GM23338 (cell line): ENCODE measurements at regions not wholly inside any gene's neighbourhood (a gene's known extent, or its start where the extent isn't known, plus 50 kb on each side); places are given as distances from the start of the nearest gene placed in this dataset.

ENCODE experiments used
- ATAC-seq: fragments of 200-7000 bp; cut with Tn5 transposase; 3 replicates; pipeline ENCODE4 v1.9.1; 2020
- DNase-seq: peaks from one replicate; pipeline ENCODE4 v3.0.0-alpha.2; 2015; ENCODE audit warnings: low spot score
- H2AFZ ChIP-seq: fragments of 200-600 bp; sonication (generic); 2 replicates; pipeline ENCODE4 v1.8.0; 2016; ENCODE audit warnings: antibody characterized with exemption, mild to moderate bottlenecking, moderate library complexity
- H3F3A ChIP-seq: fragments of 200-600 bp; sonication (generic); replicated peaks from 2 replicates; pipeline ENCODE4 v1.8.0; 2017; ENCODE audit warnings: antibody characterized with exemption, mixed run types, low read depth
- H3K27ac ChIP-seq: fragments of 200-600 bp; sonication (generic); 2 replicates; pipeline ENCODE4 v1.6.1; 2016; ENCODE audit warnings: low read depth
- H3K27me3 ChIP-seq: fragments of 200-600 bp; sonication (generic); 2 replicates; pipeline ENCODE4 v1.8.0; 2016; ENCODE audit warnings: mild to moderate bottlenecking, mixed run types, moderate library complexity; ENCODE audit not compliant: insufficient read depth
- H3K36me3 ChIP-seq: fragments of 200-600 bp; sonication (generic); 2 replicates; pipeline ENCODE4 v1.8.0; 2016; ENCODE audit warnings: mild to moderate bottlenecking; ENCODE audit not compliant: insufficient read depth
- H3K4me1 ChIP-seq: fragments of 200-600 bp; sonication (generic); 2 replicates; pipeline ENCODE4 v1.8.0; 2016; ENCODE audit warnings: mild to moderate bottlenecking, moderate library complexity; ENCODE audit not compliant: insufficient read depth
- H3K4me2 ChIP-seq: fragments of 200-600 bp; sonication (generic); 2 replicates; pipeline ENCODE4 v1.7.1; 2017; ENCODE audit warnings: mixed run types
- H3K4me3 ChIP-seq: fragments of 200-600 bp; sonication (generic); 2 replicates; pipeline ENCODE4 v1.6.1; 2016; ENCODE audit warnings: mixed run types
- H3K79me2 ChIP-seq: fragments of 200-600 bp; sonication (generic); replicated peaks from 2 replicates; pipeline ENCODE4 v1.8.0; 2017; ENCODE audit warnings: mild to moderate bottlenecking; ENCODE audit not compliant: insufficient read depth
- H3K9me2 ChIP-seq: fragments of 200-600 bp; sonication (generic); 2 replicates; pipeline ENCODE4 v1.8.0; 2017; ENCODE audit not compliant: insufficient read depth
- H4K20me1 ChIP-seq: fragments of 200-600 bp; sonication (generic); replicated peaks from 2 replicates; pipeline ENCODE4 v1.8.0; 2017; ENCODE audit warnings: mild to moderate bottlenecking; ENCODE audit not compliant: insufficient read depth
- H3K27ac Mint-ChIP-seq: 2 replicates; pipeline ENCODE4 v1.8.0; 2020; ENCODE audit warnings: inconsistent platforms, mild to moderate bottlenecking, moderate library complexity, mixed read lengths
- H3K27me3 Mint-ChIP-seq: 3 replicates; pipeline ENCODE4 v1.8.0; 2022; ENCODE audit warnings: low read depth, mild to moderate bottlenecking, moderate library complexity, mixed read lengths, inconsistent platforms; ENCODE audit not compliant: insufficient read depth, poor library complexity
- H3K36me3 Mint-ChIP-seq: 3 replicates; pipeline ENCODE4 v1.8.0; 2021; ENCODE audit warnings: low read depth, mild to moderate bottlenecking, inconsistent platforms, moderate library complexity, mixed read lengths
- H3K4me1 Mint-ChIP-seq: 3 replicates; pipeline ENCODE4 v1.8.0; 2020; ENCODE audit warnings: mild to moderate bottlenecking, inconsistent platforms, mixed read lengths
- H3K4me3 Mint-ChIP-seq: 3 replicates; pipeline ENCODE4 v1.8.0; 2021; ENCODE audit warnings: moderate library complexity, mild to moderate bottlenecking, inconsistent platforms, mixed read lengths
- H3K9me3 Mint-ChIP-seq: 3 replicates; pipeline ENCODE4 v1.8.0; 2020; ENCODE audit warnings: moderate library complexity, mild to moderate bottlenecking, inconsistent platforms, mixed read lengths
- CREB1 ChIP-seq: fragments of 250-450 bp; sonication (Bioruptor Pico); IDR thresholded peaks from 2 replicates; pipeline ENCODE4 v1.5.0; 2020; ENCODE audit warnings: low read depth, mild to moderate bottlenecking, moderate library complexity
- EZH2 ChIP-seq: fragments of 200-600 bp; sonication (generic); IDR thresholded peaks from one replicate; pipeline ENCODE4 v1.8.0; 2017; ENCODE audit warnings: antibody characterized with exemption, mild to moderate bottlenecking, low read depth; ENCODE audit not compliant: unreplicated experiment
- EZH2phosphoT487 ChIP-seq: fragments of 200-600 bp; sonication (generic); IDR thresholded peaks from one replicate; pipeline ENCODE4 v1.8.1; 2018; ENCODE audit warnings: antibody characterized with exemption; ENCODE audit not compliant: unreplicated experiment
- JUNB ChIP-seq: IDR thresholded peaks from one replicate; pipeline ENCODE4 v1.6.1; 2016; ENCODE audit warnings: antibody characterized with exemption; ENCODE audit not compliant: unreplicated experiment
- NANOG ChIP-seq: IDR thresholded peaks from 2 replicates; pipeline ENCODE4 v1.6.1; 2016; ENCODE audit warnings: antibody characterized with exemption, borderline replicate concordance
- POLR2AphosphoS5 ChIP-seq: IDR thresholded peaks from 2 replicates; pipeline ENCODE4 v1.6.1; 2016; ENCODE audit warnings: antibody characterized with exemption, low read depth
- STAT1 ChIP-seq: IDR thresholded peaks from one replicate; pipeline ENCODE4 v1.6.1; 2016; ENCODE audit warnings: antibody characterized with exemption; ENCODE audit not compliant: unreplicated experiment
- ZNF114 ChIP-seq: fragments of 250-450 bp; sonication (Bioruptor Pico); IDR thresholded peaks from 2 replicates; pipeline ENCODE4 v1.5.0; 2020; ENCODE audit warnings: mild to moderate bottlenecking, moderate library complexity
- ZNF331 ChIP-seq: fragments of 250-450 bp; sonication (Bioruptor Pico); IDR thresholded peaks from 2 replicates; pipeline ENCODE4 v1.5.0; 2020; ENCODE audit warnings: low read depth, mild to moderate bottlenecking, moderate library complexity
- TF ChIP-seq, protein P1 (sequence below): IDR thresholded peaks from 2 replicates; pipeline ENCODE4 v1.6.1; 2016; ENCODE audit warnings: antibody characterized with exemption
- TF ChIP-seq, protein P2 (sequence below), 2 experiments: fragments of 200-600 bp in 1 of 2; sonication (generic) in 1 of 2; conservative IDR thresholded peaks; 2 replicates each; pipeline versions ENCODE4 v1.5.1 to v1.6.1; 2016 to 2017; ENCODE audit warnings: antibody characterized with exemption in 2 of 2, low read depth in 2 of 2, mild to moderate bottlenecking in 2 of 2, moderate library complexity in 1 of 2
- TF ChIP-seq, protein P3 (sequence below): fragments of 250-450 bp; sonication (Bioruptor Pico); IDR thresholded peaks from 2 replicates; pipeline ENCODE4 v1.5.0; 2020; ENCODE audit warnings: mild to moderate bottlenecking, moderate library complexity
- TF ChIP-seq, protein P4 (sequence below): IDR thresholded peaks from one replicate; pipeline ENCODE4 v1.6.1; 2018; ENCODE audit warnings: antibody characterized with exemption; ENCODE audit not compliant: unreplicated experiment

DNA sequence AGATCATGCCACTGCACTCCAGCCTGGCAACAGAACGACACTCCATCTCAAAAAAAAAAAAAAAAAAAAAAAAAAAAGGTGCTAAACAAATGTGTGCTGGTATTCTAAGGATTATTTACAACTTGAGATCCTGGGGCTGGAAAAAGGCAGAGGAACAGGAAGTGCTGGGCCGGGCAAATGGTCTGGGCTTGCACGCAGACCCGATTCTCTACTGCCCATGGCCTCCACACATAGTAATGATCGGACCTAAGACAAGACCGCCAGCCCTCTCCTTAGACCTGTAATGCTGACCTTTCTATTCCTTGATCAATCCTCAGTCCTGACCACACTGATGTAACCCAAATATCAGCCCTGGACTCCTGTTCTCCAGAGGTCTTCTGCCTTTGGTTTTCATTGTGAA, 67.8 kb downstream of the EFNB1 start:
- H2AFZ ChIP-seq, result no peak overlapping the region
- H3K27me3 ChIP-seq, result peaks cover 17% of the 10 kb centered on the region
- TF ChIP-seq POLR2AphosphoS5 (no peak), ZNF114 (CRISPR knock-in tag) (no peak), ZNF331 (no peak), CREB1 (no peak), STAT1 (no peak), EZH2 (no peak), EZH2phosphoT487 (no peak), JUNB (no peak), NANOG (no peak)
- TF ChIP-seq, protein P1, sequence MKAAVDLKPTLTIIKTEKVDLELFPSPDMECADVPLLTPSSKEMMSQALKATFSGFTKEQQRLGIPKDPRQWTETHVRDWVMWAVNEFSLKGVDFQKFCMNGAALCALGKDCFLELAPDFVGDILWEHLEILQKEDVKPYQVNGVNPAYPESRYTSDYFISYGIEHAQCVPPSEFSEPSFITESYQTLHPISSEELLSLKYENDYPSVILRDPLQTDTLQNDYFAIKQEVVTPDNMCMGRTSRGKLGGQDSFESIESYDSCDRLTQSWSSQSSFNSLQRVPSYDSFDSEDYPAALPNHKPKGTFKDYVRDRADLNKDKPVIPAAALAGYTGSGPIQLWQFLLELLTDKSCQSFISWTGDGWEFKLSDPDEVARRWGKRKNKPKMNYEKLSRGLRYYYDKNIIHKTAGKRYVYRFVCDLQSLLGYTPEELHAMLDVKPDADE, result no peak
- TF ChIP-seq, protein P2, sequence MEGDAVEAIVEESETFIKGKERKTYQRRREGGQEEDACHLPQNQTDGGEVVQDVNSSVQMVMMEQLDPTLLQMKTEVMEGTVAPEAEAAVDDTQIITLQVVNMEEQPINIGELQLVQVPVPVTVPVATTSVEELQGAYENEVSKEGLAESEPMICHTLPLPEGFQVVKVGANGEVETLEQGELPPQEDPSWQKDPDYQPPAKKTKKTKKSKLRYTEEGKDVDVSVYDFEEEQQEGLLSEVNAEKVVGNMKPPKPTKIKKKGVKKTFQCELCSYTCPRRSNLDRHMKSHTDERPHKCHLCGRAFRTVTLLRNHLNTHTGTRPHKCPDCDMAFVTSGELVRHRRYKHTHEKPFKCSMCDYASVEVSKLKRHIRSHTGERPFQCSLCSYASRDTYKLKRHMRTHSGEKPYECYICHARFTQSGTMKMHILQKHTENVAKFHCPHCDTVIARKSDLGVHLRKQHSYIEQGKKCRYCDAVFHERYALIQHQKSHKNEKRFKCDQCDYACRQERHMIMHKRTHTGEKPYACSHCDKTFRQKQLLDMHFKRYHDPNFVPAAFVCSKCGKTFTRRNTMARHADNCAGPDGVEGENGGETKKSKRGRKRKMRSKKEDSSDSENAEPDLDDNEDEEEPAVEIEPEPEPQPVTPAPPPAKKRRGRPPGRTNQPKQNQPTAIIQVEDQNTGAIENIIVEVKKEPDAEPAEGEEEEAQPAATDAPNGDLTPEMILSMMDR (conservative IDR thresholded peaks at IDR 0.05; ENCODE audit: low read depth in 2 of 2), result no peak
- TF ChIP-seq, protein P3, sequence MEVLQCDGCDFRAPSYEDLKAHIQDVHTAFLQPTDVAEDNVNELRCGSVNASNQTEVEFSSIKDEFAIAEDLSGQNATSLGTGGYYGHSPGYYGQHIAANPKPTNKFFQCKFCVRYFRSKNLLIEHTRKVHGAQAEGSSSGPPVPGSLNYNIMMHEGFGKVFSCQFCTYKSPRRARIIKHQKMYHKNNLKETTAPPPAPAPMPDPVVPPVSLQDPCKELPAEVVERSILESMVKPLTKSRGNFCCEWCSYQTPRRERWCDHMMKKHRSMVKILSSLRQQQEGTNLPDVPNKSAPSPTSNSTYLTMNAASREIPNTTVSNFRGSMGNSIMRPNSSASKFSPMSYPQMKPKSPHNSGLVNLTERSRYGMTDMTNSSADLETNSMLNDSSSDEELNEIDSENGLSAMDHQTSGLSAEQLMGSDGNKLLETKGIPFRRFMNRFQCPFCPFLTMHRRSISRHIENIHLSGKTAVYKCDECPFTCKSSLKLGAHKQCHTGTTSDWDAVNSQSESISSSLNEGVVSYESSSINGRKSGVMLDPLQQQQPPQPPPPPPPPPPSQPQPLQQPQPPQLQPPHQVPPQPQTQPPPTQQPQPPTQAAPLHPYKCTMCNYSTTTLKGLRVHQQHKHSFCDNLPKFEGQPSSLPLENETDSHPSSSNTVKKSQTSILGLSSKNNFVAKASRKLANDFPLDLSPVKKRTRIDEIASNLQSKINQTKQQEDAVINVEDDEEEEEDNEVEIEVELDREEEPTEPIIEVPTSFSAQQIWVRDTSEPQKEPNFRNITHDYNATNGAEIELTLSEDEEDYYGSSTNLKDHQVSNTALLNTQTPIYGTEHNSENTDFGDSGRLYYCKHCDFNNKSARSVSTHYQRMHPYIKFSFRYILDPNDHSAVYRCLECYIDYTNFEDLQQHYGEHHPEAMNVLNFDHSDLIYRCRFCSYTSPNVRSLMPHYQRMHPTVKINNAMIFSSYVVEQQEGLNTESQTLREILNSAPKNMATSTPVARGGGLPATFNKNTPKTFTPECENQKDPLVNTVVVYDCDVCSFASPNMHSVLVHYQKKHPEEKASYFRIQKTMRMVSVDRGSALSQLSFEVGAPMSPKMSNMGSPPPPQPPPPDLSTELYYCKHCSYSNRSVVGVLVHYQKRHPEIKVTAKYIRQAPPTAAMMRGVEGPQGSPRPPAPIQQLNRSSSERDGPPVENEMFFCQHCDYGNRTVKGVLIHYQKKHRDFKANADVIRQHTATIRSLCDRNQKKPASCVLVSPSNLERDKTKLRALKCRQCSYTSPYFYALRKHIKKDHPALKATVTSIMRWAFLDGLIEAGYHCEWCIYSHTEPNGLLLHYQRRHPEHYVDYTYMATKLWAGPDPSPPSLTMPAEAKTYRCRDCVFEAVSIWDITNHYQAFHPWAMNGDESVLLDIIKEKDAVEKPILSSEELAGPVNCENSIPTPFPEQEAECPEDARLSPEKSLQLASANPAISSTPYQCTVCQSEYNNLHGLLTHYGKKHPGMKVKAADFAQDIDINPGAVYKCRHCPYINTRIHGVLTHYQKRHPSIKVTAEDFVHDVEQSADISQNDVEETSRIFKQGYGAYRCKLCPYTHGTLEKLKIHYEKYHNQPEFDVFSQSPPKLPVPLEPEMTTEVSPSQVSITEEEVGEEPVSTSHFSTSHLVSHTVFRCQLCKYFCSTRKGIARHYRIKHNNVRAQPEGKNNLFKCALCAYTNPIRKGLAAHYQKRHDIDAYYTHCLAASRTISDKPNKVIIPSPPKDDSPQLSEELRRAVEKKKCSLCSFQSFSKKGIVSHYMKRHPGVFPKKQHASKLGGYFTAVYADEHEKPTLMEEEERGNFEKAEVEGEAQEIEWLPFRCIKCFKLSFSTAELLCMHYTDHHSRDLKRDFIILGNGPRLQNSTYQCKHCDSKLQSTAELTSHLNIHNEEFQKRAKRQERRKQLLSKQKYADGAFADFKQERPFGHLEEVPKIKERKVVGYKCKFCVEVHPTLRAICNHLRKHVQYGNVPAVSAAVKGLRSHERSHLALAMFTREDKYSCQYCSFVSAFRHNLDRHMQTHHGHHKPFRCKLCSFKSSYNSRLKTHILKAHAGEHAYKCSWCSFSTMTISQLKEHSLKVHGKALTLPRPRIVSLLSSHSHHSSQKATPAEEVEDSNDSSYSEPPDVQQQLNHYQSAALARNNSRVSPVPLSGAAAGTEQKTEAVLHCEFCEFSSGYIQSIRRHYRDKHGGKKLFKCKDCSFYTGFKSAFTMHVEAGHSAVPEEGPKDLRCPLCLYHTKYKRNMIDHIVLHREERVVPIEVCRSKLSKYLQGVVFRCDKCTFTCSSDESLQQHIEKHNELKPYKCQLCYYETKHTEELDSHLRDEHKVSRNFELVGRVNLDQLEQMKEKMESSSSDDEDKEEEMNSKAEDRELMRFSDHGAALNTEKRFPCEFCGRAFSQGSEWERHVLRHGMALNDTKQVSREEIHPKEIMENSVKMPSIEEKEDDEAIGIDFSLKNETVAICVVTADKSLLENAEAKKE (CRISPR knock-in tag), result no peak
- TF ChIP-seq, protein P4, sequence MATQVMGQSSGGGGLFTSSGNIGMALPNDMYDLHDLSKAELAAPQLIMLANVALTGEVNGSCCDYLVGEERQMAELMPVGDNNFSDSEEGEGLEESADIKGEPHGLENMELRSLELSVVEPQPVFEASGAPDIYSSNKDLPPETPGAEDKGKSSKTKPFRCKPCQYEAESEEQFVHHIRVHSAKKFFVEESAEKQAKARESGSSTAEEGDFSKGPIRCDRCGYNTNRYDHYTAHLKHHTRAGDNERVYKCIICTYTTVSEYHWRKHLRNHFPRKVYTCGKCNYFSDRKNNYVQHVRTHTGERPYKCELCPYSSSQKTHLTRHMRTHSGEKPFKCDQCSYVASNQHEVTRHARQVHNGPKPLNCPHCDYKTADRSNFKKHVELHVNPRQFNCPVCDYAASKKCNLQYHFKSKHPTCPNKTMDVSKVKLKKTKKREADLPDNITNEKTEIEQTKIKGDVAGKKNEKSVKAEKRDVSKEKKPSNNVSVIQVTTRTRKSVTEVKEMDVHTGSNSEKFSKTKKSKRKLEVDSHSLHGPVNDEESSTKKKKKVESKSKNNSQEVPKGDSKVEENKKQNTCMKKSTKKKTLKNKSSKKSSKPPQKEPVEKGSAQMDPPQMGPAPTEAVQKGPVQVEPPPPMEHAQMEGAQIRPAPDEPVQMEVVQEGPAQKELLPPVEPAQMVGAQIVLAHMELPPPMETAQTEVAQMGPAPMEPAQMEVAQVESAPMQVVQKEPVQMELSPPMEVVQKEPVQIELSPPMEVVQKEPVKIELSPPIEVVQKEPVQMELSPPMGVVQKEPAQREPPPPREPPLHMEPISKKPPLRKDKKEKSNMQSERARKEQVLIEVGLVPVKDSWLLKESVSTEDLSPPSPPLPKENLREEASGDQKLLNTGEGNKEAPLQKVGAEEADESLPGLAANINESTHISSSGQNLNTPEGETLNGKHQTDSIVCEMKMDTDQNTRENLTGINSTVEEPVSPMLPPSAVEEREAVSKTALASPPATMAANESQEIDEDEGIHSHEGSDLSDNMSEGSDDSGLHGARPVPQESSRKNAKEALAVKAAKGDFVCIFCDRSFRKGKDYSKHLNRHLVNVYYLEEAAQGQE, result no peak
- H3K9me2 ChIP-seq, result no peaks in the 10 kb centered on the region
- Mint-ChIP-seq H3K27ac (no peak overlapping the region), H3K4me1 (peaks cover 27% of the 10 kb centered on the region), H3K27me3 (peaks cover 10% of the 10 kb centered on the region), H3K36me3 (no peaks in the 10 kb centered on the region), H3K9me3 (no peaks in the 10 kb centered on the region), H3K4me3 (no peak overlapping the region)
- H3K4me1 ChIP-seq, result no peaks in the 10 kb centered on the region
- no peak overlapping the region for H3K4me3 ChIP-seq
- no peaks in the 10 kb centered on the region for H4K20me1 ChIP-seq
- H3F3A ChIP-seq, result no peaks in the 10 kb centered on the region
- no peaks in the 10 kb centered on the region for H3K79me2 ChIP-seq
- no peak overlapping the region for H3K4me2 ChIP-seq
- DNase-seq (no peak), ATAC-seq (no peak)
- no peak overlapping the region for H3K27ac ChIP-seq
- no peaks in the 10 kb centered on the region for H3K36me3 ChIP-seq
